Karpas-422 (cell line): ENCODE measurements at regions not wholly inside any gene's neighbourhood (a gene's known extent, or its start where the extent isn't known, plus 50 kb on each side); places are given as distances from the start of the nearest gene placed in this dataset.

ENCODE experiments used
- DNase-seq: peaks from one replicate; pipeline ENCODE4 v3.0.0-alpha.2; 2015
- H2AFZ ChIP-seq: fragments of 200-600 bp; sonication (generic); 2 replicates; pipeline ENCODE4 v1.6.1; 2014; ENCODE audit warnings: antibody characterized with exemption, low read length, mixed read lengths
- H3K27ac ChIP-seq: fragments of 200-600 bp; sonication (generic); 2 replicates; pipeline ENCODE4 v1.5.1; 2014; ENCODE audit warnings: mild to moderate bottlenecking, low read length, moderate library complexity
- H3K27me3 ChIP-seq: fragments of 200-600 bp; sonication (generic); 2 replicates; pipeline ENCODE4 v1.6.1; 2014; ENCODE audit warnings: low read length, mixed read lengths
- H3K36me3 ChIP-seq: fragments of 200-600 bp; sonication (generic); 2 replicates; pipeline ENCODE4 v1.6.1; 2014; ENCODE audit warnings: low read length, mixed read lengths; ENCODE audit not compliant: insufficient read depth
- H3K4me1 ChIP-seq: fragments of 200-600 bp; sonication (generic); 2 replicates; pipeline ENCODE4 v1.6.1; 2014; ENCODE audit warnings: mild to moderate bottlenecking, low read length, mixed read lengths
- H3K4me2 ChIP-seq: fragments of 200-600 bp; sonication (generic); 2 replicates; pipeline ENCODE4 v1.6.1; 2014; ENCODE audit warnings: low read length, low read depth, mild to moderate bottlenecking; ENCODE audit not compliant: poor library complexity, severe bottlenecking
- H3K4me3 ChIP-seq: fragments of 200-600 bp; sonication (generic); 2 replicates; pipeline ENCODE4 v1.5.1; 2014; ENCODE audit warnings: mild to moderate bottlenecking, antibody characterized with exemption, low read length, mixed read lengths
- H3K79me2 ChIP-seq: fragments of 200-600 bp; sonication (generic); 2 replicates; pipeline ENCODE4 v1.6.1; 2014; ENCODE audit warnings: mild to moderate bottlenecking, low read length, mixed read lengths
- H3K9ac ChIP-seq: fragments of 200-600 bp; sonication (generic); 2 replicates; pipeline ENCODE4 v1.6.0; 2014; ENCODE audit warnings: low read length
- H3K9me2 ChIP-seq: fragments of 200-600 bp; sonication (generic), shearing (Covaris generic); replicated peaks from 2 replicates; pipeline ENCODE4 v1.6.0; 2014; ENCODE audit warnings: mild to moderate bottlenecking, low read length, moderate library complexity; ENCODE audit not compliant: insufficient read depth
- H3K9me3 ChIP-seq: fragments of 300-700, 200-600 bp; sonication (generic); 2 replicates; pipeline ENCODE4 v1.6.1; 2014; ENCODE audit warnings: low read length, mixed read lengths
- H4K20me1 ChIP-seq: fragments of 200-600 bp; sonication (generic); 2 replicates; pipeline ENCODE4 v1.6.1; 2014; ENCODE audit warnings: mild to moderate bottlenecking, antibody characterized with exemption, low read length, low read depth; ENCODE audit not compliant: insufficient read depth

DNA sequence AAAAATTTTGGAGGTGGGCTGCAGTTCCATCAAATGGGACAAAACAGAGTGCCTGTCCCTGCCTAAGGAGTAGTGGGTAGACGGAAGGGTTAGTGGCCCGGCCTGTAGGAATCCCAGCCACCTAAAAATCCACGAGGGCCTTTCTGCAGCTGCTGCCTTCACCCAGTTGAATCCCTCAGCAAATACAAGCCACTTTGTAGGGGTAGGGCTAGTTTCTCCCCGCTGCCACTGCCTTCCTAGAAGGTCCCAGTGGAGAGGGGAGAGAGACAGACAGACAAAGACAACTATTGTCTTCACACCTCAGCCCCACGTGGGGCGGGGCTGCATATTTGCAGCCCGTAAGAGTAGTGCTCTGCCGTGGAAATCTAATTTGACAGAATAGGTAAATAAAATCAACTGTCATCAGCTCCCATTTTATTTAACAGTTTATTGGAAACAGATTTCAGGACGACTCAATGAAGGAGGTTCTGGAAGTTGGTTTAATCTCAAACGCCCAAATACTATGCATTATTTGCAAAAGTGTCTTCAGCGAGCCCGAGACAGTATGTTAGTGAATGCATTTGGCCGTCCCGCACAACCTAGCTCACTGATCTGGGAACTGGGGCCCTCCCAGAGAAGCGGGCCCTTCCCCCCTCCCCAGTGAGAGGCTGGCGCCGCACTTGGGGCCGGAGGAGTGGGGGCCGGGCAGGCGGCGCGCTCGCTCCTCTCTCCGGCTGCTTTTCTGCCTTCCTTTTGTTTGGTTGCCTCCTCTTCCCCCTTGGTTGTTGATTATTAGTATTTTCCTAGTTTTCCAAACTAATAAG is 67.6 kb upstream of the TBCA start:
- H3K9ac ChIP-seq, result no peak overlapping the region
- DNase-seq, result no peak
- no peaks in the 10 kb centered on the region for H3K36me3 ChIP-seq
- no peak overlapping the region for H3K4me3 ChIP-seq
- H2AFZ ChIP-seq, result no peak overlapping the region
- no peaks in the 10 kb centered on the region for H3K9me2 ChIP-seq
- H3K27me3 ChIP-seq, result no peaks in the 10 kb centered on the region
- no peaks in the 10 kb centered on the region for H3K9me3 ChIP-seq
- no peaks in the 10 kb centered on the region for H3K79me2 ChIP-seq
- H3K4me2 ChIP-seq, result no peak overlapping the region
- H3K4me1 ChIP-seq, result no peaks in the 10 kb centered on the region
- H4K20me1 ChIP-seq, result no peaks in the 10 kb centered on the region
- no peak overlapping the region for H3K27ac ChIP-seq

DNA sequence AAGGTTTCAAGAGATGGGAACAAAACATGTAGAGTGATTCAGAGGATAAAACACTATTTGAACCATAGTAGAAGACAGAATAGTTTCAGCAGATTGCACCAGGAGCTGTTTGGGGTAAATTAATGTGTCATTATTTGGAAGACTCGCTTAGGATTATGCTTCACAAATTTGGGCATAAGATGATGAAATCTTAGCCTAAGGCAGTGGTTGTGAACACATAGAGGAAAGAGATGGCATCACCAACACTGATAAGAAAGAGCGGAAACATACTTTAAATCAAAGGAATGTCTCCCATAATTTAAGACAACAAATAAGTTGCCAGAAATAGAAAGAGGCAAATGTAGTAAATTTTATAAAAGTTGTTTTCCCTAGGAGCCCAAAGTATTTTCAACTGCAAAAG is 66.1 kb upstream of the TBCA start:
- Histone ChIP-seq H3K4me2 (no peak overlapping the region), H3K9me3 (no peaks in the 10 kb centered on the region), H3K36me3 (no peaks in the 10 kb centered on the region), H3K4me3 (no peak overlapping the region), H3K79me2 (no peaks in the 10 kb centered on the region), H2AFZ (no peak overlapping the region), H3K9me2 (no peaks in the 10 kb centered on the region), H4K20me1 (no peaks in the 10 kb centered on the region), H3K9ac (no peak overlapping the region), H3K27ac (no peak overlapping the region), H3K27me3 (no peaks in the 10 kb centered on the region), H3K4me1 (no peaks in the 10 kb centered on the region)
- DNase-seq, result no peak

DNA sequence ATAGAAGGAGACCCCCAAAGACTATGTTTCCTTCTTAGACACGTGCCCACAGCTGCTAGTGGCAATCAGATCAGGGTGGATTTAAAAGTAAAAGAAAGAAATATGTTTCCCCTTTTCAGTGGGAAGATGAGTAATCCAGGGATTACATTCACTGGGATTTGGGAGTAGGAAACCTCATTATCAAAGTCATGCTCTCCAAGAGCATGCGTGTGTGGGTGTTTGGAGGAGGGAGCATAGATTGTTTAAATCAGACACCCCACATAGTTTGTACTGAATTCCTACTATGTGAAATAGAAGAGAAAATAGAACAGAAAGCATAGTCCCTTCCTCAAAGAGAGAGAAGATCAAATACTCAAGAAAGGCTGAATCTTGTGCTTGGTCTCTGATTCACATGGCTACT is 65.5 kb upstream of the TBCA start:
- H3K4me3 ChIP-seq, result no peak overlapping the region
- no peaks in the 10 kb centered on the region for H3K36me3 ChIP-seq
- H3K27me3 ChIP-seq, result no peaks in the 10 kb centered on the region
- DNase-seq, result no peak
- no peaks in the 10 kb centered on the region for H3K4me1 ChIP-seq
- no peaks in the 10 kb centered on the region for H3K9me3 ChIP-seq
- no peaks in the 10 kb centered on the region for H3K9me2 ChIP-seq
- H2AFZ ChIP-seq, result no peak overlapping the region
- H3K4me2 ChIP-seq, result no peak overlapping the region
- no peak overlapping the region for H3K9ac ChIP-seq
- no peak overlapping the region for H3K27ac ChIP-seq
- no peaks in the 10 kb centered on the region for H4K20me1 ChIP-seq
- H3K79me2 ChIP-seq, result no peaks in the 10 kb centered on the region

DNA sequence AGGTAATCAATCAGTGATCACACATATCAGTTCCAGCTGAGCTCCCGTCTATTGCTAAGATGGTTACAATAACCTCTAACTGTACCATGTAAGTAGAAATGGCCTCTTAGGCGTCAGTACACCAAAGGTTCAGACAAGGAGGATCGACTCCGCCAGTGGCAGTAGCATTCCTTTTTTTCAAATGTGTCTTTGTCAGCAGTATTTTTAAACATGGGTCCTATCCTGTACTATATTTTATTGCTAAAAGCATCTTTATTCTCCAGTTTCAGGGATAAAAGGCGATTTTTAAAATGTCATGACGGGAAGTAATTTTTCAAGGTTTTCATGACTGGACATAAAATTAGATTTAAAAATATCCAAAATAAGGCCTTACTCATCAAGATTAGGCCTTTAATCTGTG is 64.8 kb upstream of the TBCA start:
- H4K20me1 ChIP-seq, result no peaks in the 10 kb centered on the region
- no peak for DNase-seq
- no peak overlapping the region for H3K9ac ChIP-seq
- H3K36me3 ChIP-seq, result no peaks in the 10 kb centered on the region
- H3K9me2 ChIP-seq, result no peaks in the 10 kb centered on the region
- H3K4me2 ChIP-seq, result no peak overlapping the region
- no peak overlapping the region for H2AFZ ChIP-seq
- H3K79me2 ChIP-seq, result no peaks in the 10 kb centered on the region
- H3K27me3 ChIP-seq, result no peaks in the 10 kb centered on the region
- H3K27ac ChIP-seq, result no peak overlapping the region
- H3K4me1 ChIP-seq, result no peaks in the 10 kb centered on the region
- H3K9me3 ChIP-seq, result no peaks in the 10 kb centered on the region
- H3K4me3 ChIP-seq, result no peak overlapping the region

GRCh38 chr5:77839691-77840090 is 63.6 kb upstream of the TBCA start:
- H3K4me1 ChIP-seq, result no peaks in the 10 kb centered on the region
- no peak overlapping the region for H3K27ac ChIP-seq
- H3K27me3 ChIP-seq, result no peaks in the 10 kb centered on the region
- H2AFZ ChIP-seq, result no peak overlapping the region
- H3K36me3 ChIP-seq, result no peaks in the 10 kb centered on the region
- no peaks in the 10 kb centered on the region for H3K9me3 ChIP-seq
- no peak overlapping the region for H3K9ac ChIP-seq
- H3K4me2 ChIP-seq, result no peak overlapping the region
- H3K4me3 ChIP-seq, result no peak overlapping the region
- no peak for DNase-seq
- H4K20me1 ChIP-seq, result no peaks in the 10 kb centered on the region
- H3K79me2 ChIP-seq, result no peaks in the 10 kb centered on the region
- H3K9me2 ChIP-seq, result no peaks in the 10 kb centered on the region

DNA sequence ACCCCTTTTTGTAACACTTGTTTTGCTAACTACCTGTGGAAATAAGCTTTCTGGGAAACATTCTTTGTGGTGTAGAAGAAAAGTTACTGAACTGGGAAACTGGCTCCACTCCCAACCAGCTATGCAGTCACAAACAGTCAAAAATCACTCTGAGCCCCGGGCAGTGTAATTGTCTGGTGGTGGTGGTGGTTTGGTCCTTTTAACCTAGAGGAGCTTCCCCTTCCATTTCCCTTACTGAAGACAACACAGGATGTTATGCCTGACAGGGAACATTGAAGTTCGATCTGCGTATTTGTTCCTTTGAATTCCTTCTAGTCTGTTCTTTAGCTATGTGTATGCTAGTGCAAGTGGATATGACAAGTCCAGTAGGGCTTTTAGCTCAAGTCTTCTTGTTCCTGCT is 56.8 kb upstream of the TBCA start:
- Histone ChIP-seq H3K4me2 (no peak overlapping the region), H3K79me2 (no peaks in the 10 kb centered on the region), H4K20me1 (no peaks in the 10 kb centered on the region), H3K9ac (no peak overlapping the region), H3K27ac (no peak overlapping the region), H3K27me3 (no peaks in the 10 kb centered on the region), H3K9me3 (no peaks in the 10 kb centered on the region), H3K4me3 (no peak overlapping the region), H2AFZ (no peak overlapping the region), H3K4me1 (no peaks in the 10 kb centered on the region), H3K9me2 (no peaks in the 10 kb centered on the region), H3K36me3 (no peaks in the 10 kb centered on the region)
- DNase-seq, result no peak

GRCh38 chr5:77832166-77832770 is 56.1 kb upstream of the TBCA start:
- Histone ChIP-seq H3K36me3 (no peaks in the 10 kb centered on the region), H3K9me2 (no peaks in the 10 kb centered on the region), H3K4me1 (no peaks in the 10 kb centered on the region), H2AFZ (no peak overlapping the region), H3K4me3 (no peak overlapping the region), H3K9me3 (no peaks in the 10 kb centered on the region), H3K79me2 (no peaks in the 10 kb centered on the region), H3K27ac (no peak overlapping the region), H3K9ac (no peak overlapping the region), H3K27me3 (no peaks in the 10 kb centered on the region), H3K4me2 (no peak overlapping the region), H4K20me1 (no peaks in the 10 kb centered on the region)
- DNase-seq, result no peak

DNA sequence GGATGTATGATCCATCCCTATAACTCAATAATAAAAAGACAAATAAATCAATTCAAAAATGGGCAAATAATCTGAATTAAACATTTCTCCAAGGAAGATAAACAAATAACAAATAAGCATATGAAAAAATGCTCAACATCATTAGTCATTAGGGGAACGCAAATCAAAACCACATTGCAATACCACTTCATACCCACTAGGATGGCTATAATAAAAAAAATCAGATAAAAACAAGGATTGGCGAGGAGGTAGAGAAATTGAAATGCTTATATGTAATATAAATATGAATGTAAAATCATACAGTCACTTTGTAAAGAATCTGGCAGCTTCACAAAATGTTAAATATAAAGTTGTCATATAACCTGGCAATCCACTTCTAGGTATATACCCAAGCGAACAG is 52.3 kb upstream of the TBCA start:
- no peaks in the 10 kb centered on the region for H3K9me2 ChIP-seq
- no peaks in the 10 kb centered on the region for H4K20me1 ChIP-seq
- H2AFZ ChIP-seq, result no peak overlapping the region
- no peak overlapping the region for H3K4me3 ChIP-seq
- H3K4me1 ChIP-seq, result no peaks in the 10 kb centered on the region
- H3K9ac ChIP-seq, result no peak overlapping the region
- H3K79me2 ChIP-seq, result no peaks in the 10 kb centered on the region
- no peaks in the 10 kb centered on the region for H3K27me3 ChIP-seq
- H3K36me3 ChIP-seq, result no peaks in the 10 kb centered on the region
- no peaks in the 10 kb centered on the region for H3K9me3 ChIP-seq
- H3K4me2 ChIP-seq, result no peak overlapping the region
- no peak for DNase-seq
- H3K27ac ChIP-seq, result no peak overlapping the region
